ENCODE measurements at regions not wholly inside any gene's neighbourhood (a gene's known extent, or its start where the extent isn't known, plus 50 kb on each side); places are given as distances from the start of the nearest gene placed in this dataset.
"Not testable (repeated sequence)": the region's sequence is repeated elsewhere in the genome, so short reads cannot be mapped to it uniquely, and the experiment has no call there.

DNA sequence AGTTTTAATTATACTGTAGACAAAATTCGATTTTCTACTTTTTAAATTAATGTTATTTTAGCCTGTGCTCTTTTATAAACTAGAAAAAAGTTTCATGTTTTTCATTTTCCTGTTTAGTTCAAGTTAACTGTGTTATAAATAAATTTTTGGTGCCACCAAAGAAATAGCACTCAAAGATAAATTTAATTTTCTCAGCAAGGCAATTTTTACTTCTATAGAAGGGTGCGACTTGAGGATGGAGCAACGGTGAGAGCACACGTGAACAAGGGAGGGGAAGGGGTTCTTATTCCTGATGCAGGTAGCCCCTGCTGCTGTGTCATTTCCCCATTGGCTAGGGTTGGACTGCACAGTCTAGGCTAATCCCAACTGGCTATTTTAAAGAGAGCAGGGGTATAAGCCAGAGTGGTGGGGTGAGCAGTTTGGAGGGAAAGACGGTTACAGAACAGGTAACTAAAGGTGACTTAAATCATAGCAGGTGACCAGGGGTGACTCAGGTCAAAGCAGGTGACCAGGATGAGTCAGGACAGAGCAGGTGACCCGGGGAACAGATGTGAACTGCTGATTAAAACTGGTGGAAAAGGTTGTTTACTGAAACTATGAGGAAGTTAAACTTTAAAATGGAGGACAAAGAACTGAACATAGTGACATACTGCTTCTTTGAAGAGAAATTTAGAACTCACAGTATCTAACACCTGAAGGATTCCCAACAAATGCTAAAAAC, 104.6 kb upstream of the GPBP1 start:
- no peak for DNase-seq

DNA sequence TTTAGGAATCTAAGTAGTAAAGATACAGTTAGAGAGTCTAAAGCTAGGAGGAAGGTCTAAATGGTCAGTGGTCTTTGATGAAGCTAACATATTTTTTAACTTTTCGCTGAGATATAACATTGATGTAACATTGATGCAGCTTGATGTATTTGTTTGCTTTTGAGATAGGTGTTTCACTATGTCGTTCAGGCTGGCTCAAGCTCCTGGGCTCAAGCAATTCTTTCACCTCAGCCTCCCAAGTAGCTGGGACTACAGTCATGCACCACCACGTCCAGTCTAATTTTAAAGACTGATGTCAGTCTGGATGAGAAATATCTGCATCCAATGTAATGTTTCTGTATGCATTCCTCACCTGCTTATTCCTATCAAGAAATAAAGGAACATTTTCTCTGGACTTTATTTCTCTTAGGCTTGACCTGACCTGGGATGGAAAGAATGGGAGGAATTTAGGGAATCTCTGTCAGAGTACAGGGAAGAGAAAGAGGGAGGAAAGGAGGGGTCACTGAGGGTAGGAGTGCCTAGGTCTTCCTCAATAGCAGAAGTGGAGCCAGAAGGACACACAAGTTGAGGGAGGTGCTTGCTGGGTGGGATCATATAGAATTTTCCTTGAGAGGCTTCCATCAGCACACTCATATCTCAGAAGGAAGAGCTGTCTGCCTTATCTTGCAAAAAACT, 101.5 kb upstream of the GPBP1 start:
- DNase-seq = no peak

DNA sequence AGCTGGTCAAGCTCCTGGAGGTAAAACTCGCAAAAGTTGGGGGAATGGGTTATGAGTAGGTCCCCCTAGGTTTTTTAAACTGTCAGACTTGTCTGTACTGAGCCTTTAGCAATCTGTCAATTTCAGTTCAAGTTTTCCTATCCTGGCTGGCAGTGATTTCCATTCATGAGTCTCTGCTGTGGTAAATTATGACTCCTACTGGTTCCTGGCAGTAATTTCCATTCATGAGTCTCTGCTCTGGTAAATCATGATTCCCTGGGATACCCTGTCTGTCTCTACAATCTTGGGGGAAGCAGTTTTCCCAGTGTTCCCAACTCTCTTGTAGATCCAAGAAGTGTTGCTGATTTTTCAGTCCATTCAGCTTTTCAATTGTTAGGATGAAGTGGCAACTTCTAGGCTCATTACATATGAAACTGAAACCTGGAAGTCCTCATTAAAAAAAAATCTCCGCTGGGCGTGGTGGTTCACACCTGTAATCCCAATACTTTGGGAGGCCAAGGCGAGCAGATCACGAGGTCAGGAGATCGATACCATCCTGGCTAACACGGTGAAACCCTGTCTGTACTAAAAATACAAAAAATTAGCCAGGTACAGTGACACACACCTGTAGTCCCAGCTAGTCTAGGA, 91.3 kb upstream of the GPBP1 start:
- DNase-seq = no peak

DNA sequence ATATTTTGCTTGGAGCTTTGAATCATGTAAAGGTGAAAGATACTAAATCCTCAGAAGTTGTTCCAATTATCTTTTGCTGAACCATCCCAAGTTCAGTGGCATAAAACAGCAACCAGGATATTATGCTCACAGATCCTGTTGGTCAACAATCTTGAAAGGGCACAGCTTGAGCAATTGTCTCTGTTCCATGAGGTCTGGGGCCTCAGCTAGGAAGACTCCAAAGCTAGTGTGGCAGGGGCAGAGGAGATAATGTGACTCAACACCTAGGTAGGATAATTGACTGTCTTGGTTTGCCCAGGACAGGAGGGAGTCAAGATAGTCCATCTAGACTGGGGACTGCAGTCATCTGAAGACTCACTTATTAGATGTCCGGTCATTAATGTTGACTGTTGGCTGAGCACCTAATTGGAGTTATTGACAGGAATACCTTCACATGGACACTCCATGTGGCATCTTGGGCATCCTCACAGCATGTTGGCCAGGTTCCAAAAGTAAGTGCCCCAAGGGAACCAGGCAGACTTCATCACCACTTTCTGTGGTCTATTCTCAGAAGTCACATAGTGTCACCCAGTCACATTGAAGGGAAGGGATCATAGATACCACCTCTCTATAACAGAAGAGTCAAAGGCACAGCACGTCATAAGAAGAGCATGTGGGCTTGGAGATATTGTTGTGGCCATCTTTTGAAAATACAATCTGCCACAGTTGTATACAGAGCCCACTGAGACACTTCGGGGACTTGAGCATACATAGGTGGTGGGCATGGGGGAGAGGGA, 88.4 kb upstream of the GPBP1 start:
- DNase-seq = no peak

DNA sequence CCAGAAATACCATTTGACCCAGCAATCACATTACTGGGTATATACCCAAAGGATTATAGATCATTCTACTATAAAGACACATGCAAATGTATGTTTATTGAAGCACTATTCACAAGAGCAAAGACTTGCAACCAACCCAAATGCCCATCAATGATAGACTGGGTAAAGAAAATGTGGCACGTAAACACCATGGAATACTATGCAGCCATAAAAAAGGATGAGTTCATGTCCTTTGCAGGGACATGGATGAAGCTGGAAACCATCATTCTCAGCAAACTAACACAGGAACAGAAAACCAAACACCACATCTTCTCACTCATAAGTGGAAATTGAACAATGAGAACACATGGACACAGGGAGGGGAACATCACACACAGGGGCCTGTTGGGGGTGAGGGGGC, 85.9 kb upstream of the GPBP1 start:
- DNase-seq = not testable (repeated sequence)

DNA sequence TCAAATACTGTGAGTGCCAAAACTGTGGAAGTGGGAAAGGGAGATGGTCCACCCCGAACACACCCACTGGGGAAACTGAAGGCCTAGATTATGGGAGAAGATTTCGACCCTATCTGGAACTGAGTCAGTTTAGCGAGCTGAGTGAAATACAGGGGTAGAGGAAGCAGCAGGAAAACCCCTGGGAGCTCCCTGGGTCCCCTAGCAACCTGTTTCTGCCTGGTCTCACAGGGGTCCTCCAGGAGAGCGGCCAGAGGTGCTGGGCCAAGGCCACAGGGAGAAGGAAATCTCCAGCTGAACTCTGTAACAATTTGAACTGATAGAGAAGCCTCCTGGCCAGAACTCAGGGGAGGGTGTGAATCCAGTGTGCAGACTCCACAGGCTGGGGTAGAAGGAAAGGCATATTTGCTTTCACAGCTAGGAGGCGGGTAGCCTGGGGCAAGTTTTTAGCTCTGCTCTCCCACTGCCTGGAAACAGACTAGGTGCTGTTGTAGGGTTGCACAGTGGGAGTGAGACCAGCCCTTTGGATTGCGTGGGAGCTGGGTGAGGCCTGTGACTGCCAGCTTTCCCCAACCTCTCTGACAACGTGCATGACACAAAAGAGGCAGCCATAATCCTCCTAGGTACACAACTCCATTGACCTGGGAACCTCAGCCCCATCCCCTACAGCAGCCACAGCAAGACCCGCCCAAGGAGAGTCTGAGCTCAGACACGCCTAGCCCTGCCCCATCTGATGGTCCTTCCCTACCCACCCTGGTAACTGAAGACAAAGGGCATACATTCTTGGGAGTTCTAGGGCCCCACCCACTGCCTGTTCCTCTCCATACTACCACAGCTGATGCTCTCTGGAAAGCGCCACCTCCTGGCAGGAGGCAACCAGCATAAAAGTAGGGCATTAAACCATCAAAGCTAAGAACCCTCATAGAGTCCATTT, 78.8 kb upstream of the GPBP1 start:
- no peak for DNase-seq

DNA sequence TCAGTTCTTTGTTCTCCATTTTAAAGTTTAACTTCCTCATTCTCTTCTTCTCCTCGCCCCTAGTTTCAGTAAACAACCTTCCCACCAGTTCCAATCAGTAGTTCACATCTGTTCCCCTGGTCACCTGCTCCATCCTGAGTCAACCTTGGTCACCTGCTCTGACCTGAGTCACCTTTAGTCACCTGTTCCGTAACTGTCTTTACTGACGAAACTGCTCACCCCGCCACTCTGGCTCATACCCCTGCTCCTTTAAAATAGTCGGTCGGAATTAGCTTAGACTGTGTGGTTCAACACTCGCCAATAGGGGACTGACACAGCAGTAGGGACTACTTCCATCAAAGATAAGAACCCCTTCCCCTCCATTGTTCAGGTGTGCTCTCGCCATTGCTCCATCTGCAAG, 76.3 kb upstream of the GPBP1 start:
- DNase-seq = no peak

DNA sequence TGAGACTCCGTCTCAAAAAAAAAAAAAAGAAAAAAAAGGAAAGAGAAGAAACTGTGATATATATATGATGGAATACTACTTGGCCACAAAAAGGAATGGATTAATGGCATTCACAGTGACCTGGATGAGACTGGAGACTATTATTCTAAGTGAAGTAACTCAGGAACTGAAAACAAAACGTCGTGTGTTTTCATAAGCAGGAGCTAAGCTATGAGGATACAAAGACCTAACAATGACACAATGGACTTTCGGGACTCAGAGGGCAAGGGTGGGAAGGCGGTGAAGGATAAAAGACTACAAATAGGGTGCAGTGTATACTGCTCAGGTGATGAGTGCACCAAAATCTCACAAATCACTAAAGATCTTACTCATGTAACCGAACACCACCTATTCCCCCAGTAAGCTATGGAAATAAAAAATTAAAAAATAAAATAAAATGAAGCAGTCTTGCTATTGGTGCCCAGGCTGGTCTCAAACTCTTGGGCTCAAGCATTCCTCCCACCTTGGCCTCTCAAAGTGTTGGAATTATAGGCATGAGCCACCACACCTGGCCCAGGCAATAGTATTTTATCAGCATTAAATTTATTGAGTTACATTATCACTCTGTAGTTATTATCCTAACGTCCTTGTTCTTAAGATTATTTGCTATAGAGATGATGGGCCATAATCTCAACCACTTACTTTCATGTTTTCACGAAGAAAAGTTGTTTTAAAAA, 71.5 kb upstream of the GPBP1 start:
- DNase-seq = no peak

DNA sequence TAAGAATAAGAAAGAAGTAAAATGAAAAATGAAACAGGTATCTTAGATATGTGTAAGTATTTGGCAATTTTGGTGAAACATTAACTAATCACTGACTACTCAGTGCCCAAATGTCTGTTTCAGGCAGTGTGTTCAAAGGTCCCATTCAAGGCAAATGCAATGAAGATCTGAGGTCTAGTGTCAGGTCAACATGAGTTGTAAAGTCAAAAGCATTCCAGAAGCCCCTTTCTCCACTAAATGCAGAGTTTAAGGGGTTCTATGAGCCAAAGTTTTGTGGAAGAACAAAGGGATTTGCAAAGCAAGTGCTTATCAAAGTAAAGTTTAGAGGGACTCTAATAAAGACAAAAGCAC, 71.0 kb upstream of the GPBP1 start:
- no peak for DNase-seq

DNA sequence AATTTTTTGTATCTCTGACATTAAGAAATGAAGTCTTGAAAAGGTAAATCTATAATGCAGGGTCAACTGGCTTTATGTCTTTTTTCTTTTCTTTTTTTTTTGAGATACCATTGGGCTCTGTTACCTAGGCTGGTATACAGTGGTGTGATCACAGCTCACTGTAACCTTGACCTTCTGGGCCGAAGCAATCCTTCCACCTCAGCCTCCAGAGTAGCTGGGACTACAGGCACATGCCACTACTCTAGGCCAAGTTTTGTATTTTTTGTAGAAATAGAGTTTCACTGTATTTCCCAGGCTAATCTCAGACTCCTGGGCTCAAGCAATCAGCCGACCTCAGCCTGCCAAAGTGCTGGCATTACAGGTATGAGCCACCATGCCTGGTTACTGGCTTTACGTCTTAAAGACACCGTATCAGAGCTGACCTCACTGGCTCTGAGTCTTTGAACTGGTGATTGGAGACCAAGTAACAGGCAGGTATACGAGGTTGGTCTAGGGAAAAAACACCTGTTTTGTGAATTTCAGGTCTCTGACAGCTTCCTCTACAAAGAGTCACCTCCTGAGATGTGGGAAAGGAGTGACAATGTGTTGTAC, 70.4 kb upstream of the GPBP1 start:
- no peak for DNase-seq

DNA sequence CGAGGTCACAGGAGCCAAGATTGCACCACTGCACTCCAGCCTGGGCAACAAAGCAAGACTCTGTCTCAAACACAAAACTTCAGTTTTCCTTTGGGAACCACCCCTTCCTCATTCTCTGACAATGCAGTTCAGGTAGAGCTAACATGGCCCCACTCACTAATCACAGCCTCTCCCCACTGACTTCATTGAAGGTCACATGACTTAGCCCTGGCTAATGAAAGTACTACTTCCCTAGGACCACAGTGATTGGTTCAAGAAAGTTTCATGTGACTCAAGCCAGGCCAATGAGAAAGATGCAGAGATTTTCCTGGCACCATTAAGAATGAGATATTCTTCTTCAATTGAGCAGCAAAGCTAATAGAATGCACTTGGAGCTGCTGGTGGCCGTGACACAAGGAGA, 67.2 kb upstream of the GPBP1 start:
- DNase-seq = no peak

DNA sequence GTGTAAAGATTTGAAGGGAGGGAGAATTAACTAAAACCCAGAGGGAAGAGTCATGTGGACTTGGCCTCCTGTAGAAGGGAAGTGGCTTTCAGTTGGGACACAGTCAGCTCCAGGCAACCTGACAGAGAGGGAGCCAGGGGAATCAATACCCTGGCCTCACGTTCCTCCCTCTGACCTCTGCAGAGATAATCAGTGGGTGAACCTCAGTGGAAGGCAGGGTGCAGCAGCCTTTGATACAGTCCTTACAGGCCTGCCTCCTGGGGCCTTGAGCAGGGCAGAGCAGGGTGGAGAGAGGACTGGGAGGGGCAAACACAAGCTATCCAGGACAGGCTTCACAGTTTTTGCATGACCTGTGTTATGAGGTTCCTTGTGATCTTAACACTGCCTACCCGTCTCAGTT, 61.9 kb upstream of the GPBP1 start:
- no peak for DNase-seq

DNA sequence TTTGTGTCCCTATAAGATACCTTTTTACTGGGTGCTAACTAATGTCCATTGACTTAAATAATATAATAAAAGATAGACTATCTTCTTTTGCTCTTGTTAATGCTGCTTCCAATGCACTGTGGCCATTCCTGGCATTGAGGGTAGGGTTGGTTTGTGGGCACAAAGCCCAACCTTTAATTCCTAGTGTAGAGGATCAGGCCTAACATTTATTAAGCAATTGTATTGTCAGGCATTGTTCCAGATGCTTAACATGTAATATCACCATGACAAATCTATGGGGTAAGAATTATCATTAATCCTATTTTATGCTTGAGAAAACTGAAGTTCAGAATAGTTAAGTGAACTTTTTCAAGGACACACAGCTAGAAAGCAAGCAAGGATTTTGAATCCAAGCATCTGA, 60.4 kb upstream of the GPBP1 start:
- DNase-seq = no peak

DNA sequence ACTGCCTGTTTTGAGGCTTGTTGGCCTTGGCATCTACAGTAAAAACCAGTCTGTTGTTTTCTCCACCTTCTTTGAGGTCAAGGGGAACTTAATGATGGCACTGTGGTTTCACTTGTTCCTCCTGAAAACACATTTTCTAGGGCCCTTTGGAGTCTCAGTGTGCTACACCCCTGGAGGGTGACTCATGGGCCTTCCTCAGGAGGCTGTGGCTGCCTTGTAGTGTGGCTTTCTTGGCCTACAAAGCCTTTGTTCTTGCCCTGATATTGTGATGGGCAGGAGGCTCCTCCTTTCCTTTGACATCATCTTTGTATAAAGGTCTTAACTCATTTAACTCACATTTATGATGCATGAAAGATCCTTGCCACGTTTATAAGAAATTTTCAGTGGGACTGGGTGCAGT, 56.3 kb upstream of the GPBP1 start:
- DNase-seq = no peak

DNA sequence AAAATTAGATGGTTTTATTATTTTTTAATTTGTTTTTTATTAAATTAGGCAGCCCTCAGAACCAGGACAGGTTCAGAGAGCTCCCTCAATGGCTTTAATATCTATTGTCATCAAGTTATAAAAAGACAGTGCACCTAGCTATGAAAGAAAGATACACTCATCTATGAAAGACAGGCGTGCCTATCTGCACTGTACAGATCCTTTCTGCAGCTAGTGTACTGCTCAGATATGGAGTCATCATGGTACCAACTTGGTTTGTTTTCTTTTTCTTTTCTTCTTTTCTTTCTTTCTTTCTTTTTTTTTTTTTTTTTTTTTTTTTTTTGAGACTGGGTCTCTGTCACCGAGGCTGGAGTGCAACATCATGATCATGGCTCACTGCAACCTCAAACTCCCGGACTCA, 54.8 kb upstream of the GPBP1 start:
- no peak for DNase-seq

DNA sequence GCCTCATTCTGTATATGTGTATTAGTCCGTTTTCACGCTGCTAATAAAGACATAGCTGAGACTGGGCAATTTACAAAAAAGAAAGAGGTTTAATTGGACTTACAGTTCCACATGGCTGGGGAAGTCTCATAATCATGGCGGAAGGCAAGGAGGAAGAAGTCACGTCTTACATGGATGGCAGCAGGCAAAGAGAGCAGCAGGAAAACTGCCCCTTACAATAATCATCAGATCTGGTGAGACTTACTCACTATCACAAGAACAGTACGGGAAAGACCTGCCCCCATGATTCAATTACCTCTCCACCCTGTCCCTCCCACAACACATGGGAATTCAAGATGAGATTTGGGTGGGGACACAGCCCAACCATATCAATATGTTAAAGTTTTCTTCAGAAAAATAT, 49.8 kb upstream of the GPBP1 start:
- no peak for DNase-seq

All from NCI-H1048 (cell line).